GM19025 (cell line): ENCODE measurements at regions not wholly inside any gene's neighbourhood (a gene's known extent, or its start where the extent isn't known, plus 50 kb on each side); places are given as distances from the start of the nearest gene placed in this dataset.

Source experiments
- ATAC-seq: cut with Tn5 transposase; IDR thresholded peaks from one replicate; pipeline ENCODE4 v1.9.1; 2021; ENCODE audit warnings: mild to moderate bottlenecking, low read depth, moderate library complexity; ENCODE audit not compliant: unreplicated experiment

DNA sequence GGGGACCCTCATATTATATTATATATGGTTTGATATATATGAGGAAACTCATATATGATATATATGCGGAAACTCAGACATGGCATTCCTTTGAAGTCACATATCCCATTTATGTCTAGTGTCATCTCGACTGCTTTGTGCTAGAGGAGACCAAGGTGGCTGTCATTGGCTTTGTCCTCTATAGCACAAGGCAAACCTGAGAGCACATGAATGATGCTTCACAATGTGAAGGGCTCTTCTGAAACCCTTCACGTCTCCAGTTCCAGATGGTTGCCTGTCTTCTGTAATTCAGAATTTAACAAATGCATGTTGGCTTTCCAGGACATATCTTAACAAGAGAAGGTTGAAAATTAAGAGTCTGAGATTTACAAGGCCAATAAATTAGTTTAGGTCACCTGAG is 303.6 kb downstream of the BARHL2 start:
- no peak for ATAC-seq

- ATAC-seq: no peak
These were observed 304.5 kb downstream of the BARHL2 start for GRCh38 chr1:90412563-90412962.

GRCh38 chr1:90411185-90411584 is 305.9 kb downstream of the BARHL2 start:
- ATAC-seq: no peak

DNA sequence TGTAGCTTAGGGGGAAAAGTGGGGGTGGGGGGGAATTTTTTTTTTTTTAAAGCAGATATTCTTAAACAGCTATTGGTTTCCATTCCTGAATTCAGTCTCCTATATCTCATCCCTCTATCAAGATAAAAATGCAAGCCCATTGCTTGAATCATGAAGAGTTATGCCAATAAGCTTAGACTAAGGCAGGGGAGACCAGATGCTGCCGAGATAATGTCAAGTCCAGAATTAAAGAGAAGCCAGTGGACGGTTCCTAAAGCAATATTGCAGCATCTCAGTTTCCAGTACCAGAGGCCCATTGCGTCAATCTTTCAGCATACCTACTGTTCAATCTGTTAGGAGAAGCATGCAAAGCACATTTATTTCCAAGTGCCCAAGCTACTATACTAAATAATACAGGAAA is 309.4 kb downstream of the BARHL2 start:
- no peak for ATAC-seq

DNA sequence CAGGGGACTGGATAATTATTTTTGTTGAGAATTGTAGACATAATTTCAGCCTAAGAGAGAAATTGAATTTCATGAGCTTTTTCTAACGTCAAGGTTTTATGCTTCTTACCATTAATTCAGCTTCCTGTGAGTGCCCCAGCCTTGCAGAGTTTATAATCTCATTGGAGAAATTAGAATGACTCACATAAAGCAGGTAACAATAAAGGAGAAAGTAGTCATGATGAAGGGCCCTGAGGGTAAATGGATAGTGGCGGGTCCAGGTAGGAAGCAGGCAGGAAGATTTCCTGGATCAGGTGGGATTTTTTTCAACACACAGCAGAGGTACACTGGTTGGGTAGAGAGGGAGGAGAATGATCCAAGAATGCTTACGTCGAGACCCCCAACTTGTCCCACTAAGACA is 311.4 kb downstream of the BARHL2 start:
- no peak for ATAC-seq

- no peak for ATAC-seq
These were observed 313.9 kb downstream of the BARHL2 start for GRCh38 chr1:90402893-90403849.

- no peak for ATAC-seq
These were observed 317.0 kb downstream of the BARHL2 start for GRCh38 chr1:90400131-90400530.

DNA sequence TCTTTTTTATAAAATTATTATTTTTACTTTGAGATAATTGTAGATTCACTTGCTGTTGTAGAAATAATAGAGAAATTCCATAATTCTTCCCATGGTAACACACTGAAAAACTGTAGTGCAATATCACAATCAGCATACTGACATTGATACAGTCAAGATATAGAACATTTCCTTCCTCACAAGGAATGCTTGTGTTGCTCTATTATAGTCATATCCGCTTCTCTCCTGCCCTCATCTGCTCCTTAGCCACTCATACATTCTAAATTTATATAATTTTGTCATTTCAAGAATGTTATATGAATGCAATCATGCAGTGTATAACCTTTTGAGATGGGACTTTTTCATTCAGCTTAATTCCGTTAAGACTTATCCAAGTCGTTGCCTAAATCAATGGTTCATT is 320.2 kb downstream of the BARHL2 start:
- no peak for ATAC-seq

- ATAC-seq: no peak
These were observed 322.9 kb downstream of the BARHL2 start for GRCh38 chr1:90394247-90394646.

DNA sequence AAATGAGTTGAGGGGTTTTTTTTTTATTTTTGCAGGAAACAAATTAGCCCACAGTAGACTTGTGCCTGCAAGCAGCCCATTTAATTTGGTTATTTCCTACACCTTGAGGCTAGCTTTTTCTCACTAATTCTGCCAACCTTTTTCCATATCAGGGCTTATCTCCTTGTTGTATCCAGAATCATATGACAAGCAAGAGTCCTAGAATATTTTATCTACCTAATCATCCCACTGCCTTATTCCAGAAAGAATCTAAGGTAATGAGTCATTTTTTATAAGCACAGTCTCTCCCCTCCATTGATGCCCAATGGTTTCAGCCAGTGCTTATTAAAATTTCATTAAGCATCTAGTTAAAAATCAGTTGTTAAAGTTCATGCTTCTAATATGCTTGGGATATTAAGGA is 324.1 kb downstream of the BARHL2 start:
- ATAC-seq: no peak

DNA sequence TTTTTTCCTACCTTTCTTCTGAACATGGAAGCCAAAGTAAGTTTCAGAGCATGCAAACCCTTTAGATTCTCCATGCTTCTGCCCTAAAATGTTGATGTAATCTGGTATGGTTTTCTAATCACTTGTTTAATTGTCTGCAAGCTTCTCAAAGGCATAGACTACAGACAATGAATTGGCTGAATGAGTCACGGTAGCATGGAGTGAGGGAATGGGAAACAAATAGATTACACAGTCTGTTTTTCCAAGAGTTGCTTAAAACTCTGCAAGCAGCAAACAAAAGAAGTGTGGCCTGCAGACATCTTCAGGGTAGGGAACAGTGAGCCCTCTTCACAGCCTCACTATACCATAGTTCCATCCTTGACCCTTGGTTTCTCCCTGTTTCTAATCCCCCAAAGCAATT is 326.0 kb downstream of the BARHL2 start:
- no peak for ATAC-seq

GRCh38 chr1:90387805-90388204 is 329.3 kb downstream of the BARHL2 start:
- ATAC-seq: no peak

DNA sequence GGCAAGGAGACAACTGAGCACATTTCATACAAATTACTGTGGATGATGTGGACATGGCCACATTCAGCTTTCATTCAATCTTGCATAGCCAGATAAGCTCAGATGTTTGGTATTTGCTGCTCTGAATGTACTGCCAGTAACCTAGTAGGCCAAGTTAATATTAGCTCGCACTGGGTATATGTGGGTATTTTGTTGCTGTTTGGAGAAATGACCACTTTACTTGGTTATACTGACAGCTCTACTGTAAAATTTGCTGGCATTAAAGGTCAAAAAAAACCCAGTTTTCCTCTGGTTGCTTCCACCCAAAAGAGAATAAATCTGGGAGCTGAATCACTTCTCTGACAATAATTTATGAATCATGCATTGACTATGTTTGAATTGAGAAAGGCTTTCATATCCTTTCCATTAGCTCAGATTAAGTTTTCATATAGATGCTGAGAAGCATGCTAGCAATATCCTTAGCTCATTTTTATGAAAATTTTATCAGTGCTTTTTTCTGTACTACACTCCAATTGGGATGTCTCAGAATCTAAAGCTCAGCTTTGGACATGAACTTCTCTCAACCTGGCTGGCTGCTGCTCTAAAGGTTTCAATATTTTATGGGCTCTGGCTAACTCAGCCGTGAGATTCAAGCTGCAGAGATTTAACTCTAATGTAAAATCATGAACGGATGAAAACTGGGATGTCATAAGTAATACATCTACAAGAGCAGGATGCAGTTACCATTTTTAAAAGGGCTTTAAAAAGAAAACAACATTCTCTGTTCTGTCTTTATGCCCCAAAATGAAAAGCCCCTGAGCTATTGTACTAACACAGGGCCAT is 330.0 kb downstream of the BARHL2 start:
- ATAC-seq: no peak

DNA sequence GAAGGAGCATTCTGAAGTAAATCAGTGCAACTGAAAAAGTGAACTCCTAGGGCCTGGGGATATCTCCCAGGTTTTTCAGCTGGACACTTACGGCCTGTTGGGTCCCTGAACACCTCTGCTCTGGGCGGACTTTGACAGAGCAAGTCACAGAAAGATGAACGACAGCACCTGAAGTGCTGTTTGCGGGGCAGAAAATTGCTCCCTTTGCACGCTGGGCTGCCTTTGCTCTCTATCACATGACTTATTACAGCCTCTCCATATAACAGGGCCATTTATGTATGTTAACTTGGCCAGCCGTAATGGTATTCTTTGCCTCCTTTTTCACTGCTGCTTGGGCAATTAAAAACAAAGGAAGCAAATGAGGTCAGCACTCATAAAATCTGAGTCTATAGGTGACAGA is 332.9 kb downstream of the BARHL2 start:
- no peak for ATAC-seq

DNA sequence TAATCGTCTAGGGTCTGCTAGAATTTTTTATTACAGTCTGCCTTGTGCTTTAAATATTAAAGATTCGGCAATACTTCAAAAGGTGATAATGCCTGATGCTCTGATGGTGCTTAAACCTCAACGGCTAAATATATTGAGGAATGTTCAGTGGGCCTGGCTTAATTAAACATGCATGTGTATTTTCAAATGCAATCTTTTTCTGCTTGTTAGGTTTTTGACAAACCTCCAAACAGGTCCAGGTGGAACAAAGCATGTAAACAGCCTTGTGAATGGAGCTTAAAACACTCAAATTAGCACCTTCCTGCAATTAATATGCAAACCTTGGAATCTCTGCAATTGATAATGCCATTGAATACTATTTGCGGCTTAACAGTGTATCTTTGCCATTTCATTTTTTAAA is 334.9 kb downstream of the BARHL2 start:
- no peak for ATAC-seq

GRCh38 chr1:90381598-90381997 is 335.5 kb downstream of the BARHL2 start:
- ATAC-seq: no peak

DNA sequence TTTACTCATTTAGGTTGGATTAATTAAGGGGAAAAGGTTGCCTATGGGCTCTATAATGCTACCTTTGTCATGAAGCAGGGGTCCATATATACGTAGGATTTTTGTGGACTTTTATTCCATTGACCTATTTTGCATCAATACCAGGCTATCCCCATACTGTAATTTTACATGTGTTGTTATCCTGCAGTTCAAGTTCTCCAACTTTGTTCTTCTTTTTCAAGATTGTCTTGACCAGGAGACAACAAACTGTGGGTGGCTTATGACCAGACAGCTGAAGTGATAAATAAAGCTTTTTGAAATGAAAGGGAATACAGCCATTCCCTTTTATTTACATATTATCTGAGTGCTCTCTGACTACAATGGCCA is 345.7 kb downstream of the BARHL2 start:
- ATAC-seq: no peak

GRCh38 chr1:90370686-90371447 is 346.2 kb downstream of the BARHL2 start:
- ATAC-seq: no peak

DNA sequence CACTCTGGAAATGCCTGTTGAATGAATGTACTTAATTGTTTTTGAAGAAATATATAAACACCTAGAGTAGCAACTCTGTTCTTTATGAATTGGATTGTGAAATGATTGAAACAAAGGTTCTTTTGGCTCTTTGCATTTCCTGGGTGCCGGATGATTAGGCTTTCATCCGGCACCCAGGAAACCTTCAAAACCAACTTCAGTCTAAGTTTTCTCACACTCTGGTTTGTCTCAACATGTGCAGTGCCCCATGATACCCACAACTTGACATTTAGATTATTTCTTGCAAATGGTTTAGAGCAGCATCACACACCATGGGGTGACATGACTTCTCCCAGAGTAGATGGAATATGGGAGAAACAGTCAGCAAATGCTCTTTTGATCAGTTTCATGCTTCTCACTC is 354.9 kb downstream of the BARHL2 start:
- ATAC-seq: no peak

- ATAC-seq: no peak
These were observed 356.1 kb downstream of the BARHL2 start for GRCh38 chr1:90361026-90361425.

DNA sequence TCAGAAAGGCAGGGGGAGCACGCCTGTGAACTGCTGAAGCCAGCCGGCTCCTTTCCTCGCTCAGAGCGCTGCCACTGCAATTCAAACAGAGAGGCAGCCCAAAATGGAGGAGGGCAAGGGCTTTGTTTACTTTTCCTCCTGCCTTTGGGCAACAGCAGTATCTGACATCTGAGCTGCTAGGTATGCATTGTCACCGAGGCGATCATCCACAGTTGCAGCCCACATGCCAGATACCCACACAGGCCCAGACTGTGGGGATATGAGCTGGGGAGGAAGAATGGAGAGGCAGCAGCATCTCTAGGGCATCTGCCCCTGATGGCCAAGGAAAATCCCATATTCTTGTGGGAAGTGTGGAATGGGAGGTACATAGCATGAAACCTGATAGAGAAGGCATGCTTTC is 357.1 kb downstream of the BARHL2 start:
- no peak for ATAC-seq
